Natural killer cell (primary cell): ENCODE measurements at regions not wholly inside any gene's neighbourhood (a gene's known extent, or its start where the extent isn't known, plus 50 kb on each side); places are given as distances from the start of the nearest gene placed in this dataset.

Source experiments
- ATAC-seq, 3 donors: fragments of 150-1000 bp in 2 of 3; fragments of 200-7000 bp in 1 of 3; cut with Tn5 transposase; 1 replicate in 1 of 3; 2 replicates in 2 of 3; pipeline ENCODE4 v1.10.0; 2021; ENCODE audit warnings: mild to moderate bottlenecking in 2 of 3, moderate library complexity in 2 of 3
- DNase-seq, 2 donors: peaks; one replicate each; pipeline versions ENCODE4 v3.0.0 to v3.0.0-alpha.2; 2013 to 2021; ENCODE audit warnings: mixed read lengths in 1 of 2
- H3K27ac ChIP-seq: one replicate; pipeline ENCODE4 v1.5.1; 2013; ENCODE audit warnings: mild to moderate bottlenecking, low read length
- H3K27me3 ChIP-seq: one replicate; pipeline ENCODE4 v1.6.1; 2013; ENCODE audit warnings: low read length; ENCODE audit not compliant: control insufficient read depth, insufficient read depth
- H3K36me3 ChIP-seq: one replicate; pipeline ENCODE4 v1.6.1; 2013; ENCODE audit warnings: low read length; ENCODE audit not compliant: control insufficient read depth, insufficient read depth
- H3K4me1 ChIP-seq: one replicate; pipeline ENCODE4 v1.6.1; 2013; ENCODE audit warnings: low read length; ENCODE audit not compliant: control insufficient read depth, insufficient read depth
- H3K4me3 ChIP-seq: one replicate; pipeline ENCODE4 v1.5.1; 2013; ENCODE audit warnings: low read length
- H3K9me3 ChIP-seq: one replicate; pipeline ENCODE4 v1.6.1; 2013; ENCODE audit warnings: low read length; ENCODE audit not compliant: control insufficient read depth, insufficient read depth
- H3K27ac Mint-ChIP-seq, 2 donors: one replicate each; pipeline ENCODE4 v1.8.0; 2022; ENCODE audit warnings: mild to moderate bottlenecking in 2 of 2, mixed read lengths in 2 of 2, moderate library complexity in 1 of 2
- H3K27me3 Mint-ChIP-seq, 2 donors: one replicate each; pipeline ENCODE4 v1.8.0; 2022; ENCODE audit warnings: low read depth in 2 of 2, mixed read lengths in 2 of 2
- H3K36me3 Mint-ChIP-seq: one replicate; pipeline ENCODE4 v1.8.0; 2022; ENCODE audit warnings: mixed read lengths
- H3K4me1 Mint-ChIP-seq, 2 donors: one replicate each; pipeline ENCODE4 v1.8.0; 2022; ENCODE audit warnings: mixed read lengths in 2 of 2
- H3K4me3 Mint-ChIP-seq: one replicate; pipeline ENCODE4 v1.8.0; 2022; ENCODE audit warnings: mild to moderate bottlenecking, moderate library complexity, mixed read lengths
- H3K9me3 Mint-ChIP-seq, 2 donors: one replicate each; pipeline ENCODE4 v1.8.0; 2022; ENCODE audit warnings: mixed read lengths in 2 of 2
- WGBS: methylation state at CpG from one replicate; pipeline ENCODE4 v1.1.7; 2013; ENCODE audit warnings: missing lambda C conversion rate; ENCODE audit not compliant: insufficient coverage; 5-methylcytosine and 5-hydroxymethylcytosine counted together
- intact Hi-C: fragments of 100-400 bp; cut with micrococcal nuclease; formaldehyde crosslinking; loops from one replicate; pipeline ENCODE4 v1.14.2; 2022
- TF ChIP-seq, protein P1 (sequence below): fragments of 200-600 bp; IDR thresholded peaks from one replicate; pipeline ENCODE4 v1.8.0; 2022; ENCODE audit warnings: antibody characterized with exemption

DNA sequence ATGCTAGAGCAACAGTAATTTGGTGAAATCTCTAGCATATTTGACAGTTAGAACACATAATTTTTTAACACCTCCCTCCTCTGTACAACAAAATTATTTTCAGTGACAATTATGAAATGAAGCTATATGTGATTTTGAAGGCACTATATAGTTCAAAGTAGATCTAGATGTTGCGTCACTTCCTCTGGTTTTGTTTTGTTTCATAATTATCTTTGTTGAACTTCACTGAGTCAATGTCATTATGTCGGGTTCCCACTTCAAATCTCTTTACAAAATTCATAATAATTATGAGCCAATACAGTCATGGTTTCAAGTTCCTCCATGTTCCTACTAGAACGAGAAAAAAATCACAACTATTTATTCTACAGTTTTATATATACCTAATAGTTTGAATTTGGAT, 254.8 kb upstream of the PLXNA2 start:
- Histone ChIP-seq H3K27ac (no peak overlapping the region), H3K27me3 (no peaks in the 10 kb centered on the region), H3K9me3 (no peaks in the 10 kb centered on the region), H3K36me3 (no peaks in the 10 kb centered on the region), H3K4me3 (no peak overlapping the region), H3K4me1 (no peaks in the 10 kb centered on the region)
- Mint-ChIP-seq H3K27me3 (peaks cover 3 to 6% of the 10 kb centered on the region in 2 donors), H3K4me1 (no peaks in the 10 kb centered on the region), H3K4me3 (no peak overlapping the region), H3K27ac (no peak overlapping the region), H3K36me3 (no peaks in the 10 kb centered on the region), H3K9me3 (peaks cover 3 to 4% of the 10 kb centered on the region in 2 donors)
- TF ChIP-seq, protein P1, sequence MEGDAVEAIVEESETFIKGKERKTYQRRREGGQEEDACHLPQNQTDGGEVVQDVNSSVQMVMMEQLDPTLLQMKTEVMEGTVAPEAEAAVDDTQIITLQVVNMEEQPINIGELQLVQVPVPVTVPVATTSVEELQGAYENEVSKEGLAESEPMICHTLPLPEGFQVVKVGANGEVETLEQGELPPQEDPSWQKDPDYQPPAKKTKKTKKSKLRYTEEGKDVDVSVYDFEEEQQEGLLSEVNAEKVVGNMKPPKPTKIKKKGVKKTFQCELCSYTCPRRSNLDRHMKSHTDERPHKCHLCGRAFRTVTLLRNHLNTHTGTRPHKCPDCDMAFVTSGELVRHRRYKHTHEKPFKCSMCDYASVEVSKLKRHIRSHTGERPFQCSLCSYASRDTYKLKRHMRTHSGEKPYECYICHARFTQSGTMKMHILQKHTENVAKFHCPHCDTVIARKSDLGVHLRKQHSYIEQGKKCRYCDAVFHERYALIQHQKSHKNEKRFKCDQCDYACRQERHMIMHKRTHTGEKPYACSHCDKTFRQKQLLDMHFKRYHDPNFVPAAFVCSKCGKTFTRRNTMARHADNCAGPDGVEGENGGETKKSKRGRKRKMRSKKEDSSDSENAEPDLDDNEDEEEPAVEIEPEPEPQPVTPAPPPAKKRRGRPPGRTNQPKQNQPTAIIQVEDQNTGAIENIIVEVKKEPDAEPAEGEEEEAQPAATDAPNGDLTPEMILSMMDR: no peak
- ATAC-seq (no peak), DNase-seq (no peak)
- WGBS: 80% methylated on average over 1 of the region's 3 CpGs
- intact Hi-C loops: no loop called here

DNA sequence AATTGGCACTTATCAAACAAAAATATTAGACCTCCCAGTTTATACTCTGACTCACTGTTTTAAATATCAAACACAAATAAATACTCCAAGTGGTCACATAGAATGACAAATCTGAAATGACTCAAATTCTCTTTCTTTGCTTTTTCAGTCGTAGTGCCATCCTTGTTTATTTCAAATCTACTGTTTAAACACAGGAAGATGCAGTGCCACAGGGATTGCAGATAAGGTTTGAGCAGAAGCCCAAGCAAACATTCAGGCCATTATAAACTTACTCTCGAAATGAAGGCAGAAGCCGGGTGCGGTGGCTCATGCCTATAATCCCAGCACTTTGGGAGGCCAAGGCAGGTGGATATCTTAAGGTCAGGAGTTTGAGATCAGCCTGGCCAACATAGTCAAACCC, 255.4 kb upstream of the PLXNA2 start:
- Mint-ChIP-seq H3K4me1 (no peaks in the 10 kb centered on the region), H3K36me3 (no peaks in the 10 kb centered on the region), H3K27me3 (peaks cover 3 to 6% of the 10 kb centered on the region in 2 donors), H3K27ac (no peak overlapping the region), H3K9me3 (peaks cover 3 to 4% of the 10 kb centered on the region in 2 donors), H3K4me3 (no peak overlapping the region)
- no peaks in the 10 kb centered on the region for H3K9me3 ChIP-seq
- no peak overlapping the region for H3K4me3 ChIP-seq
- WGBS: 86% methylated on average over 4 of the region's 4 CpGs
- H3K4me1 ChIP-seq: no peaks in the 10 kb centered on the region
- TF ChIP-seq, protein P1: no peak
- intact Hi-C loops: no loop called here
- H3K27ac ChIP-seq: no peak overlapping the region
- ATAC-seq (no peak), DNase-seq (no peak)
- H3K36me3 ChIP-seq: no peaks in the 10 kb centered on the region
- H3K27me3 ChIP-seq: no peaks in the 10 kb centered on the region

DNA sequence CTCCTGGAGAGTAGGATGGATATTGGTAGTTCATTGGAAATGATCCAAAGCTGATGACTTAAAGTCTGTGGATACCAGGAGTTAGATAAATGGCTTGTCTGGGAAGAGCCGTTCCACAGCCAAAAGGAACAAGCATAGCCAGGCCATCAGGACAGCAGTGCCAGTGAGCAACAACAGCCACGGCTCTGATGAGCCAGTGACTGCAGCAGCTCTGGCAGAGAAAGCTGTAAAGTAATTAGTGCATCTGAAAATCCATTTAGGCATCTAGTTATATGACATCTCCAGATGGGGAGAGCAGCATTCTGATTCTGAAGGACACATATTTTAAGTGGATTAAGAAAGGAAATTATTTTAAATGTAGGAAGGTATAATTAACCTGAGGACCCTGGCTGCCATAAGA, 256.2 kb upstream of the PLXNA2 start:
- no peak overlapping the region for H3K27ac Mint-ChIP-seq
- Histone ChIP-seq H3K27me3 (no peaks in the 10 kb centered on the region), H3K4me3 (no peak overlapping the region), H3K36me3 (no peaks in the 10 kb centered on the region), H3K4me1 (no peaks in the 10 kb centered on the region), H3K27ac (no peak overlapping the region), H3K9me3 (no peaks in the 10 kb centered on the region)
- H3K9me3 Mint-ChIP-seq: peaks cover 2 to 4% of the 10 kb centered on the region in 2 donors
- 88% methylated on average over 2 of the region's 2 CpGs for WGBS
- ATAC-seq (no peak), DNase-seq (no peak)
- intact Hi-C loops: loop anchor here (10.0 kb wide), 1 partner anchor 56 kb away; no protein-coding TSS in a partner anchor
- TF ChIP-seq, protein P1: no peak
- no peaks in the 10 kb centered on the region for H3K36me3 Mint-ChIP-seq
- no peaks in the 10 kb centered on the region for H3K4me1 Mint-ChIP-seq
- H3K4me3 Mint-ChIP-seq: no peak overlapping the region
- H3K27me3 Mint-ChIP-seq: peaks cover 3 to 6% of the 10 kb centered on the region in 2 donors

DNA sequence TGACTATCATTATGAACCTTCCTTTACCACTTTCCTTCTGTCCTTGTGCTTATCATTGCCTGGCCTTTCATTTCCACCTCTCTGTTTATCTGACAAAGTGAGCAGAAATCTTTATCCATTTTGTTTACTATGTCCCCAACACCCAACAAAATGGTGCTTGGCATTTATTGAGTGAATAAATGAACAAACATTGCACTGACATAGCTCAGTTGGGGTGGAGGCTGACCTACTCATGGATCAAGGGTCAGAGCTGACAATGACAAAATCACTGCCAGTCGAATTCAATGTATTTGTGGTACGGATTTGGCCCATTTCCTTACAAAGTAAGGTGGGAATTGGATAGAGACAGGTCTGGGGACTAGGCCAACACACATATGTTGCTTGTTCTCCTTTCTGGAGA, 257.4 kb upstream of the PLXNA2 start:
- Histone ChIP-seq H3K27me3 (no peaks in the 10 kb centered on the region), H3K4me3 (no peak overlapping the region), H3K9me3 (no peaks in the 10 kb centered on the region), H3K4me1 (no peaks in the 10 kb centered on the region), H3K36me3 (no peaks in the 10 kb centered on the region), H3K27ac (no peak overlapping the region)
- intact Hi-C loops: loop anchor here (10.0 kb wide), 1 partner anchor 57 kb away; no protein-coding TSS in a partner anchor
- ATAC-seq: no peak
- TF ChIP-seq, protein P1: no peak
- WGBS: 83% methylated on average over 2 of the region's 2 CpGs
- Mint-ChIP-seq H3K36me3 (no peaks in the 10 kb centered on the region), H3K27me3 (peaks cover 0 to 14% of the 10 kb centered on the region in 2 donors), H3K4me1 (no peaks in the 10 kb centered on the region), H3K27ac (no peak overlapping the region), H3K4me3 (no peak overlapping the region), H3K9me3 (peaks cover 0 to 2% of the 10 kb centered on the region in 2 donors)
- DNase-seq: no peak
